ENCODE measurements at regions not wholly inside any gene's neighbourhood (a gene's known extent, or its start where the extent isn't known, plus 50 kb on each side); places are given as distances from the start of the nearest gene placed in this dataset.

GRCh38 chr22:48868554-48868953, 959.1 kb downstream of the BRD1 start:
- TF ChIP-seq EZH2 (IDR thresholded peaks at IDR 0.05) (no peak), CTCF (IDR thresholded peaks at IDR 0.05 in 2 of 3, conservative IDR thresholded peaks at IDR 0.05 in 1 of 3; ENCODE audit: borderline replicate concordance in 1 of 3, insufficient read depth in 1 of 3, low read depth in 2 of 3, low read length in 2 of 3) (no peak), POLR2A (IDR thresholded peaks at IDR 0.05; ENCODE audit: borderline replicate concordance, extremely low read depth, insufficient read depth, insufficient read length) (no peak), YY1 (IDR thresholded peaks at IDR 0.05; ENCODE audit: extremely low read depth, insufficient replicate concordance, low read depth, low read length) (no peak), JUND (IDR thresholded peaks at IDR 0.05) (no peak), REST (IDR thresholded peaks at IDR 0.05; ENCODE audit: low read depth) (no peak), ZBTB33 (IDR thresholded peaks at IDR 0.05; ENCODE audit: extremely low read depth, insufficient replicate concordance, low read length) (no peak), SP1 (IDR thresholded peaks at IDR 0.05; ENCODE audit: low read depth) (no peak), ATF3 (IDR thresholded peaks at IDR 0.05) (no peak)
